Stimulated activated CD8-positive, alpha-beta memory T cell treated with anti-CD3 and anti-CD28 coated beads, Interleukin-15, amount 100 ng/mL, for 48 hours (primary cell): ENCODE measurements at regions not wholly inside any gene's neighbourhood (a gene's known extent, or its start where the extent isn't known, plus 50 kb on each side); places are given as distances from the start of the nearest gene placed in this dataset.

ENCODE experiments used
- DNase-seq, 2 donors: peaks; one replicate each; pipeline ENCODE4 v3.0.0-alpha.2; 2020; ENCODE audit warnings: low read depth in 2 of 2

- no peak for DNase-seq
Measured at GRCh38 chr22:48438096-48438495, 1389.6 kb downstream of the BRD1 start.

- DNase-seq = no peak
Measured at GRCh38 chr22:48436201-48436931, 1391.3 kb downstream of the BRD1 start.

- no peak for DNase-seq
Measured at GRCh38 chr22:48434868-48435250, 1392.8 kb downstream of the BRD1 start.

GRCh38 chr22:48434156-48434867 is 1393.4 kb downstream of the BRD1 start:
- DNase-seq = no peak

GRCh38 chr22:48433647-48434046 is 1394.0 kb downstream of the BRD1 start:
- DNase-seq = no peak

GRCh38 chr22:48432781-48433518 is 1394.7 kb downstream of the BRD1 start:
- DNase-seq = no peak

GRCh38 chr22:48431536-48432315 is 1395.9 kb downstream of the BRD1 start:
- DNase-seq = no peak

- no peak for DNase-seq
Measured at GRCh38 chr22:48431014-48431413, 1396.7 kb downstream of the BRD1 start.

- DNase-seq = no peak
Measured at GRCh38 chr22:48429446-48430020, 1398.1 kb downstream of the BRD1 start.

GRCh38 chr22:48428631-48429371 is 1398.9 kb downstream of the BRD1 start:
- DNase-seq = no peak

GRCh38 chr22:48427731-48428211 is 1399.9 kb downstream of the BRD1 start:
- no peak for DNase-seq

- no peak for DNase-seq
Measured at GRCh38 chr22:48426466-48427380, 1401.0 kb downstream of the BRD1 start.

- DNase-seq = no peak
Measured at GRCh38 chr22:48425641-48426040, 1402.0 kb downstream of the BRD1 start.

- no peak for DNase-seq
Measured at GRCh38 chr22:48425091-48425506, 1402.6 kb downstream of the BRD1 start.

- no peak for DNase-seq
Measured at GRCh38 chr22:48424661-48425060, 1403.0 kb downstream of the BRD1 start.

GRCh38 chr22:48424201-48424627 is 1403.5 kb downstream of the BRD1 start:
- no peak for DNase-seq

- DNase-seq = no peak
Measured at GRCh38 chr22:48423481-48423911, 1404.2 kb downstream of the BRD1 start.

- DNase-seq = no peak
Measured at GRCh38 chr22:48422900-48423480, 1404.7 kb downstream of the BRD1 start.

GRCh38 chr22:48418831-48419230 is 1408.8 kb downstream of the BRD1 start:
- DNase-seq = no peak
